ENCODE measurements at regions not wholly inside any gene's neighbourhood (a gene's known extent, or its start where the extent isn't known, plus 50 kb on each side); places are given as distances from the start of the nearest gene placed in this dataset.

GRCh38 chr13:82010780-82011179, 1669.9 kb upstream of the SPRY2 start:
- Histone ChIP-seq H2AFZ (no peak overlapping the region), H3K27ac (no peak overlapping the region), H3K79me2 (no peaks in the 10 kb centered on the region), H3K4me3 (ENCODE audit: low read depth, low read length) (no peak overlapping the region), H3K36me3 (ENCODE audit: control insufficient read depth, insufficient read depth, low read length) (no peaks in the 10 kb centered on the region), H3K9me3 (ENCODE audit: control insufficient read depth, low read length) (no peaks in the 10 kb centered on the region), H3K4me2 (ENCODE audit: low read length) (no peak overlapping the region), H3K9ac (no peak overlapping the region), H3K4me1 (no peaks in the 10 kb centered on the region), H3K27me3 (ENCODE audit: control insufficient read depth, insufficient read depth, low read length) (no peaks in the 10 kb centered on the region)
- TF ChIP-seq, protein P1, sequence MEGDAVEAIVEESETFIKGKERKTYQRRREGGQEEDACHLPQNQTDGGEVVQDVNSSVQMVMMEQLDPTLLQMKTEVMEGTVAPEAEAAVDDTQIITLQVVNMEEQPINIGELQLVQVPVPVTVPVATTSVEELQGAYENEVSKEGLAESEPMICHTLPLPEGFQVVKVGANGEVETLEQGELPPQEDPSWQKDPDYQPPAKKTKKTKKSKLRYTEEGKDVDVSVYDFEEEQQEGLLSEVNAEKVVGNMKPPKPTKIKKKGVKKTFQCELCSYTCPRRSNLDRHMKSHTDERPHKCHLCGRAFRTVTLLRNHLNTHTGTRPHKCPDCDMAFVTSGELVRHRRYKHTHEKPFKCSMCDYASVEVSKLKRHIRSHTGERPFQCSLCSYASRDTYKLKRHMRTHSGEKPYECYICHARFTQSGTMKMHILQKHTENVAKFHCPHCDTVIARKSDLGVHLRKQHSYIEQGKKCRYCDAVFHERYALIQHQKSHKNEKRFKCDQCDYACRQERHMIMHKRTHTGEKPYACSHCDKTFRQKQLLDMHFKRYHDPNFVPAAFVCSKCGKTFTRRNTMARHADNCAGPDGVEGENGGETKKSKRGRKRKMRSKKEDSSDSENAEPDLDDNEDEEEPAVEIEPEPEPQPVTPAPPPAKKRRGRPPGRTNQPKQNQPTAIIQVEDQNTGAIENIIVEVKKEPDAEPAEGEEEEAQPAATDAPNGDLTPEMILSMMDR (IDR thresholded peaks at IDR 0.05) = no peak

DNA sequence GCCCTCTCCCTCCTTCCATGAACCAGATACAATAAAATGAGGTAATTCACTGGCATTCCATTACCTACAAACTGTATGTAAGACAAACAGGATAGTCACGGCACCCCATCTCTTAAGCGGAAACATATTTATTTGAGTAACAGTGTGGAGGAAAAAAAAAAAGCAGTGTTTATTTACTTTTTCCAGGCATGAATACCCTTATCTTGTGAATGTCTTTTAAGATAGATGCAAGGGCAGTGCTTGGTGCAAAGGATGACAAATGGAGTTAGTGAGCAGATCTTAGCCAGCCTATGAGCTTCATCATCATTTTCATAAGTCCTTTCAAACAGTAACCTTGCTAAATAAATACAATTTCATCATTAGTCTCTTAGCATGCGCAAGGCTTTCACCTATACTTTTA, 1661.8 kb upstream of the SPRY2 start:
- TF ChIP-seq, protein P1 (IDR thresholded peaks at IDR 0.05) = no peak

GRCh38 chr13:81995316-81995715, 1654.4 kb upstream of the SPRY2 start:
- Histone ChIP-seq H3K36me3 (ENCODE audit: control insufficient read depth, insufficient read depth, low read length) (no peaks in the 10 kb centered on the region), H3K27me3 (ENCODE audit: control insufficient read depth, insufficient read depth, low read length) (no peaks in the 10 kb centered on the region), H3K27ac (no peak overlapping the region), H3K4me1 (no peaks in the 10 kb centered on the region), H3K4me2 (ENCODE audit: low read length) (no peak overlapping the region), H3K9me3 (ENCODE audit: control insufficient read depth, low read length) (no peaks in the 10 kb centered on the region), H2AFZ (no peak overlapping the region), H3K4me3 (ENCODE audit: low read depth, low read length) (no peak overlapping the region), H3K79me2 (no peaks in the 10 kb centered on the region), H3K9ac (no peak overlapping the region)
- TF ChIP-seq, protein P1 (IDR thresholded peaks at IDR 0.05) = no peak

More for the DNA sequence above, 1661.8 kb upstream of the SPRY2 start:
- Histone ChIP-seq H3K36me3 (ENCODE audit: control insufficient read depth, insufficient read depth, low read length) (no peaks in the 10 kb centered on the region), H3K27ac (no peak overlapping the region), H3K4me1 (no peaks in the 10 kb centered on the region), H2AFZ (no peak overlapping the region), H3K4me3 (ENCODE audit: low read depth, low read length) (no peak overlapping the region), H3K27me3 (ENCODE audit: control insufficient read depth, insufficient read depth, low read length) (no peaks in the 10 kb centered on the region), H3K4me2 (ENCODE audit: low read length) (no peak overlapping the region), H3K79me2 (no peaks in the 10 kb centered on the region), H3K9me3 (ENCODE audit: control insufficient read depth, low read length) (no peaks in the 10 kb centered on the region), H3K9ac (no peak overlapping the region)

DNA sequence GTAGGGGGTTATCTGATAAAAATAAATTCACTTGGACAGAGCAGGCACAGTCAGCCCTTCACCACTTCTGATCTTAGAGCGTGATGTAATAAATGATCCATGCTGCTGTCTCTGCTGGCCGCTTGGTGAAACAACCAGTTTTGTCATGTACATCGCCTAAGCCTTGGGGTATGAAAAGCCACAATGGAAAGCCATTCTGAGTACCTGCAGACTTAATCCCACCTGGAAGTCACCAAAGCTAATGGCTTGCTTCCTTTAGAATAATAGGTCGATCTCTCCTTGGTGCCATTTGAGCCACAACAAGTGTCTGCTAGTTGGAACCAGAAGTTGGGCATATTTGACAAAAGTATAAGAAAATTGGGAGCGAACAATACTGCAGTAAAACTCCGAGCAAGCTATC, 1649.7 kb upstream of the SPRY2 start:
- H3K27ac ChIP-seq = no peak overlapping the region
- no peak overlapping the region for H3K4me3 ChIP-seq (ENCODE audit: low read depth, low read length)
- TF ChIP-seq, protein P1 (IDR thresholded peaks at IDR 0.05) = no peak
- no peaks in the 10 kb centered on the region for H3K79me2 ChIP-seq
- no peak overlapping the region for H3K9ac ChIP-seq
- no peaks in the 10 kb centered on the region for H3K9me3 ChIP-seq (ENCODE audit: control insufficient read depth, low read length)
- H3K4me2 ChIP-seq (ENCODE audit: low read length) = no peak overlapping the region
- no peaks in the 10 kb centered on the region for H3K4me1 ChIP-seq
- no peaks in the 10 kb centered on the region for H3K36me3 ChIP-seq (ENCODE audit: control insufficient read depth, insufficient read depth, low read length)
- no peak overlapping the region for H2AFZ ChIP-seq
- no peaks in the 10 kb centered on the region for H3K27me3 ChIP-seq (ENCODE audit: control insufficient read depth, insufficient read depth, low read length)

- Histone ChIP-seq H3K9ac (no peak overlapping the region), H3K36me3 (ENCODE audit: control insufficient read depth, insufficient read depth, low read length) (no peaks in the 10 kb centered on the region), H3K4me3 (ENCODE audit: low read depth, low read length) (no peak overlapping the region), H3K4me1 (no peaks in the 10 kb centered on the region), H2AFZ (no peak overlapping the region), H3K9me3 (ENCODE audit: control insufficient read depth, low read length) (no peaks in the 10 kb centered on the region), H3K4me2 (ENCODE audit: low read length) (no peak overlapping the region), H3K79me2 (no peaks in the 10 kb centered on the region), H3K27me3 (ENCODE audit: control insufficient read depth, insufficient read depth, low read length) (no peaks in the 10 kb centered on the region), H3K27ac (no peak overlapping the region)
- TF ChIP-seq, protein P1 (IDR thresholded peaks at IDR 0.05) = no peak
Measured at GRCh38 chr13:81988567-81988966, 1647.6 kb upstream of the SPRY2 start.
